HCT116 (cell line): ENCODE measurements at regions not wholly inside any gene's neighbourhood (a gene's known extent, or its start where the extent isn't known, plus 50 kb on each side); places are given as distances from the start of the nearest gene placed in this dataset.

Source experiments
- ATAC-seq: fragments of 200-7000 bp; cut with Tn5 transposase; 2 replicates; pipeline ENCODE4 v1.9.1; 2020; ENCODE audit warnings: mild to moderate bottlenecking, moderate library complexity
- BruUV-seq: library from RNA; stranded (reverse); fragments of 400-500 nt; replicated peaks from 2 replicates; lab custom pipeline; 2021; lab: Mats Ljungman, UMichigan
- CTCF ChIA-PET: fragments of 300-600 bp; sonication (Branson Sonifier 250); formaldehyde crosslinking; loops from one replicate; lab custom pipeline; 2021; ENCODE audit warnings: antibody characterized with exemption; lab: Charles Lee
- POLR2A ChIA-PET: fragments of 300-600, 350-600 bp; sonication (Branson Sonifier 250); formaldehyde crosslinking; loops from one replicate; lab custom pipeline; 2021; ENCODE audit warnings: antibody characterized with exemption; lab: Charles Lee
- RAD21 ChIA-PET, 2 experiments: fragments of 300-600 bp; sonication (Branson Sonifier 250); formaldehyde crosslinking; loops; one replicate each; lab custom pipeline; 2023; ENCODE audit warnings: low total read pairs in 2 of 2; ENCODE audit not compliant: uncharacterized antibody in 2 of 2, unreplicated experiment in 2 of 2, low non-redundant PET in 1 of 2; lab: Charles Lee
- DNase-seq: peaks from one replicate; pipeline ENCODE4 v3.0.0-alpha.2; 2010; ENCODE audit warnings: low read depth, low spot score
- H2AFZ ChIP-seq: fragments of 200-600 bp; shearing (Covaris generic), sonication (generic); 2 replicates; pipeline ENCODE4 v1.6.1; 2017; ENCODE audit warnings: low read depth, mixed run types, mixed read lengths, antibody characterized with exemption, low read length; ENCODE audit not compliant: poor library complexity, severe bottlenecking
- H3K27ac ChIP-seq: 2 replicates; pipeline ENCODE4 v1.5.1; 2012; ENCODE audit warnings: low read depth, low read length
- H3K27me3 ChIP-seq: fragments of 200-600 bp; sonication (generic); 2 replicates; pipeline ENCODE4 v1.6.1; 2016; ENCODE audit warnings: mixed run types, low read length, mixed read lengths; ENCODE audit not compliant: insufficient read depth
- H3K36me3 ChIP-seq, 2 experiments: fragments of 200-500 bp in 1 of 2; fragments of 200-600 bp in 1 of 2; sonication (Bioruptor generic) in 1 of 2; sonication (generic) in 1 of 2; 2 replicates each; pipeline versions ENCODE4 v1.5.1 to v1.6.1; 2014 to 2016; ENCODE audit warnings: low read length in 2 of 2, inconsistent platforms in 1 of 2, mixed read lengths in 1 of 2, mixed run types in 1 of 2; ENCODE audit not compliant: insufficient read depth in 2 of 2, control insufficient read depth in 1 of 2
- H3K4me1 ChIP-seq, 2 experiments: fragments of 200-600 bp in 1 of 2; sonication (generic) in 1 of 2; 2 replicates each; pipeline versions ENCODE4 v1.5.1 to v1.6.1; 2012 to 2017; ENCODE audit warnings: low read length in 2 of 2, inconsistent platforms in 1 of 2, mild to moderate bottlenecking in 1 of 2, mixed read lengths in 1 of 2, mixed run types in 1 of 2, moderate library complexity in 1 of 2; ENCODE audit not compliant: insufficient read depth in 2 of 2, control insufficient read depth in 1 of 2
- H3K4me2 ChIP-seq: fragments of 200-600 bp; sonication (generic); 2 replicates; pipeline ENCODE4 v1.6.1; 2017; ENCODE audit warnings: mixed run types, low read length, mixed read lengths
- H3K4me3 ChIP-seq, 2 experiments: fragments of 200-600 bp in 1 of 2; sonication (generic) in 1 of 2; replicated peaks in 1 of 2; 2 replicates each; pipeline ENCODE4 v1.5.1; 2011 to 2016; ENCODE audit warnings: low read length in 2 of 2, control low read depth in 1 of 2, low read depth in 1 of 2, mild to moderate bottlenecking in 1 of 2, mixed read lengths in 1 of 2, mixed run types in 1 of 2
- H3K79me2 ChIP-seq: fragments of 200-600 bp; sonication (generic); 2 replicates; pipeline ENCODE4 v1.6.1; 2017; ENCODE audit warnings: mild to moderate bottlenecking, mixed run types, low read length, moderate library complexity, mixed read lengths; ENCODE audit not compliant: insufficient read depth
- H3K9ac ChIP-seq: fragments of 200-600 bp; sonication (generic); 2 replicates; pipeline ENCODE4 v1.6.1; 2016; ENCODE audit warnings: low read length, mixed read lengths
- H3K9me2 ChIP-seq: fragments of 200-600 bp; sonication (generic), shearing (Covaris generic); 2 replicates; pipeline ENCODE4 v1.6.1; 2017; ENCODE audit warnings: mixed run types, mild to moderate bottlenecking, moderate library complexity; ENCODE audit not compliant: insufficient read depth
- H3K9me3 ChIP-seq, 2 experiments: fragments of 200-500 bp in 1 of 2; fragments of 200-600 bp in 1 of 2; sonication (Bioruptor generic) in 1 of 2; sonication (generic) in 1 of 2; 2 replicates each; pipeline ENCODE4 v1.6.1; 2014 to 2017; ENCODE audit warnings: low read length in 2 of 2, mixed read lengths in 2 of 2, inconsistent platforms in 1 of 2, low read depth in 1 of 2, mild to moderate bottlenecking in 1 of 2, mixed run types in 1 of 2, moderate library complexity in 1 of 2; ENCODE audit not compliant: control insufficient read depth in 1 of 2, insufficient read depth in 1 of 2
- H4K20me1 ChIP-seq: fragments of 200-600 bp; sonication (generic), shearing (Covaris generic); 2 replicates; pipeline ENCODE4 v1.6.1; 2017; ENCODE audit warnings: mixed run types, mild to moderate bottlenecking, moderate library complexity; ENCODE audit not compliant: insufficient read depth
- CTCF ChIP-seq, 3 experiments: fragments of 200-600 bp in 1 of 3; sonication (generic) in 1 of 3; IDR thresholded peaks in 2 of 3; conservative IDR thresholded peaks in 1 of 3; 2 replicates each; pipeline ENCODE4 v1.5.1; 2012 to 2017; ENCODE audit warnings: low read depth in 2 of 3, low read length in 2 of 3, antibody characterized with exemption in 1 of 3, borderline replicate concordance in 1 of 3, control low read depth in 1 of 3, mild to moderate bottlenecking in 1 of 3, mixed read lengths in 1 of 3, mixed run types in 1 of 3, moderate library complexity in 1 of 3; ENCODE audit not compliant: insufficient read depth in 1 of 3
- MAX ChIP-seq: IDR thresholded peaks from 2 replicates; pipeline ENCODE4 v1.6.1; 2012
- POLR2AphosphoS5 ChIP-seq: IDR thresholded peaks from 2 replicates; pipeline ENCODE4 v1.6.1; 2011; ENCODE audit warnings: mild to moderate bottlenecking, low read depth, low read length, moderate library complexity
- RAD21 ChIP-seq: IDR thresholded peaks from 2 replicates; pipeline ENCODE4 v1.6.1; 2012; ENCODE audit warnings: low read depth, mild to moderate bottlenecking
- SP1 ChIP-seq: IDR thresholded peaks from 2 replicates; pipeline ENCODE4 v1.6.1; 2012; ENCODE audit warnings: low read depth
- intact Hi-C: fragments of 100-400 bp; cut with micrococcal nuclease; formaldehyde crosslinking; loops from 2 replicates; pipeline ENCODE4 v1.10.0; 2022

- no peaks in the 10 kb centered on the region for H3K9me3 ChIP-seq
- POLR2A ChIA-PET, result no interaction called here
- no peak overlapping the region for H3K9ac ChIP-seq
- H3K27me3 ChIP-seq, result no peaks in the 10 kb centered on the region
- no peaks in the 10 kb centered on the region for H3K36me3 ChIP-seq
- no peaks in the 10 kb centered on the region for H3K9me2 ChIP-seq
- H3K79me2 ChIP-seq, result no peaks in the 10 kb centered on the region
- H4K20me1 ChIP-seq, result no peaks in the 10 kb centered on the region
- peak overlapping the region; percentile 55 for H3K4me2 ChIP-seq
- no TSS peak for BruUV-seq
- CTCF ChIA-PET, result interaction anchor here (1.0 to 1.3 kb wide), 2 partner anchors 25 to 248 kb away, joined by 3 read pairs; no protein-coding TSS in a partner anchor
- peak overlapping the region; percentile 76 for H2AFZ ChIP-seq
- RAD21 ChIA-PET, result interaction anchor here in 1 of 2 experiments (0.5 kb wide), 1 partner anchor 123 kb away, joined by 3 read pairs; no protein-coding TSS in a partner anchor
- no peak overlapping the region for H3K27ac ChIP-seq
- peak; percentile 13 for DNase-seq
- TF ChIP-seq POLR2AphosphoS5 (no peak), RAD21 (peak; percentile 44), CTCF (IDR thresholded peaks at IDR 0.05 in 2 of 3, conservative IDR thresholded peaks at IDR 0.05 in 1 of 3; ENCODE audit: borderline replicate concordance in 1 of 3, insufficient read depth in 1 of 3, low read depth in 2 of 3, low read length in 2 of 3) (peak; percentile 8 to 17 (median 11); a peak in 2 of 6 replicates), MAX (peak; percentile 48; the same call in 1 of the 2 replicates), SP1 (no peak)
- TF ChIP-seq, all 23 proteins: peak for 3
- peak; percentile 99 for ATAC-seq
- peaks cover 7 to 19% of the 10 kb centered on the region in 2 experiments; a peak in 3 of 4 replicates for H3K4me1 ChIP-seq
- intact Hi-C loops, result no loop called here
- no peak overlapping the region for H3K4me3 ChIP-seq
These were observed 84.5 kb upstream of the FYN start for GRCh38 chr6:111957623-111958315.
